A549 (cell line): ENCODE measurements at regions not wholly inside any gene's neighbourhood (a gene's known extent, or its start where the extent isn't known, plus 50 kb on each side); places are given as distances from the start of the nearest gene placed in this dataset.
A peak's percentile ranks its signal among the peaks of the same experiment; 100 is the strongest.

Experiments used
- ATAC-seq, 2 experiments: fragments of 200-7000 bp in 1 of 2; fragments of >200 bp in 1 of 2; cut with Nextera tagmentation in 1 of 2; cut with Tn5 transposase in 1 of 2; 3 replicates each; pipeline versions ENCODE4 v1.8.0 to v1.9.1; 2018 to 2020; ENCODE audit warnings: mild to moderate bottlenecking in 1 of 2, moderate library complexity in 1 of 2
- CTCF ChIA-PET: fragments of 300-600 bp; sonication (Branson Sonifier 250); formaldehyde crosslinking; extraction: SDS; loops from one replicate; lab custom pipeline; 2021; ENCODE audit warnings: antibody characterized with exemption, inconsistent platforms; lab: Yijun Ruan, JAX
- POLR2A ChIA-PET: fragments of 350-600 bp; formaldehyde crosslinking; extraction: SDS; loops from one replicate; lab custom pipeline; 2021; ENCODE audit warnings: antibody characterized with exemption, inconsistent platforms; lab: Yijun Ruan, JAX
- DNase-seq, 2 experiments: peaks; one replicate each; pipeline versions ENCODE4 v3.0.0 to v3.0.0-alpha.2; 2011 to 2016; ENCODE audit warnings: low read depth in 1 of 2, low spot score in 1 of 2
- FAIRE-seq: peaks from 2 replicates; lab custom pipeline; 2011; peaks lifted over from hg19 to GRCh38; lab: Jason Lieb, UNC
- H3K27ac ChIP-seq, 2 experiments: fragments of >200 bp; sonication (Bioruptor Twin); formaldehyde crosslinking; 3 replicates each; pipeline ENCODE4 v1.5.1; 2016 to 2017
- H3K4me1 ChIP-seq: fragments of >200 bp; sonication (Bioruptor Twin); formaldehyde crosslinking; 3 replicates; pipeline ENCODE4 v1.6.1; 2016
- H3K4me2 ChIP-seq: fragments of >200 bp; sonication (Bioruptor Twin); formaldehyde crosslinking; 3 replicates; pipeline ENCODE4 v1.6.1; 2016
- H3K4me3 ChIP-seq: fragments of >200 bp; sonication (Bioruptor Twin); formaldehyde crosslinking; 3 replicates; pipeline ENCODE4 v1.5.1; 2016
- H3K9me3 ChIP-seq: fragments of >200 bp; sonication (Bioruptor Twin); formaldehyde crosslinking; 3 replicates; pipeline ENCODE4 v1.6.1; 2016
- CHD2 ChIP-seq: fragments of 150-350 bp; IDR thresholded peaks from 2 replicates; pipeline ENCODE4 v1.6.1; 2014; ENCODE audit warnings: low read length; ENCODE audit not compliant: partially characterized antibody
- EHMT2 ChIP-seq: fragments of 200-600 bp; sonication (generic); IDR thresholded peaks from 2 replicates; pipeline ENCODE4 v1.6.1; 2016; ENCODE audit warnings: antibody characterized with exemption, low read depth, mild to moderate bottlenecking, moderate library complexity
- EP300 ChIP-seq, 2 experiments: fragments of >200 bp; sonication (Bioruptor Twin); formaldehyde crosslinking; IDR thresholded peaks; 2 replicates in 1 of 2; 3 replicates in 1 of 2; pipeline ENCODE4 v1.6.1; 2016 to 2017
- FOSB ChIP-seq: fragments of 250-450 bp; sonication (Bioruptor Pico); IDR thresholded peaks from 2 replicates; pipeline ENCODE4 v1.5.0; 2020; ENCODE audit warnings: mild to moderate bottlenecking, moderate library complexity
- HOXB13 ChIP-seq: fragments of 250-450 bp; sonication (Bioruptor Pico); IDR thresholded peaks from 2 replicates; pipeline ENCODE4 v1.5.0; 2020; ENCODE audit warnings: low read depth, mild to moderate bottlenecking, moderate library complexity
- JUNB ChIP-seq: fragments of >200 bp; sonication (Bioruptor Twin); formaldehyde crosslinking; IDR thresholded peaks from 2 replicates; pipeline ENCODE4 v1.6.1; 2016
- KDM1A ChIP-seq: fragments of 200-600 bp; sonication (generic); IDR thresholded peaks from 2 replicates; pipeline ENCODE4 v1.6.1; 2016; ENCODE audit warnings: low read depth, mild to moderate bottlenecking
- MAZ ChIP-seq: fragments of 150-350 bp; IDR thresholded peaks from 2 replicates; pipeline ENCODE4 v1.6.1; 2014; ENCODE audit warnings: antibody characterized with exemption, low read depth, low read length, borderline replicate concordance
- MYC ChIP-seq: IDR thresholded peaks from 2 replicates; pipeline ENCODE4 v1.6.1; 2012; ENCODE audit warnings: mild to moderate bottlenecking, inconsistent platforms, low read length, improper control_type of control experiment, borderline replicate concordance
- NFE2L2 ChIP-seq: fragments of 150-350 bp; conservative IDR thresholded peaks from 2 replicates; pipeline ENCODE4 v1.6.1; 2014; ENCODE audit warnings: low read length
- NPAS2 ChIP-seq: fragments of 250-450 bp; sonication (Bioruptor Pico); IDR thresholded peaks from 2 replicates; pipeline ENCODE4 v1.8.0; 2022; ENCODE audit warnings: mild to moderate bottlenecking, moderate library complexity, borderline replicate concordance
- NR3C1 ChIP-seq: fragments of >200 bp; sonication (Bioruptor Twin); formaldehyde crosslinking; IDR thresholded peaks from 3 replicates; pipeline ENCODE4 v1.6.1; 2017
- PHF8 ChIP-seq: fragments of 200-600 bp; sonication (generic); IDR thresholded peaks from 2 replicates; pipeline ENCODE4 v1.6.1; 2016; ENCODE audit warnings: low read depth, mild to moderate bottlenecking, antibody characterized with exemption, moderate library complexity, borderline replicate concordance
- POLR2A ChIP-seq: IDR thresholded peaks from 2 replicates; pipeline ENCODE4 v1.6.1; 2012; ENCODE audit warnings: mild to moderate bottlenecking, low read length
- RARB ChIP-seq: fragments of 250-450 bp; sonication (Bioruptor Pico); IDR thresholded peaks from 2 replicates; pipeline ENCODE4 v1.8.0; 2021; ENCODE audit warnings: mild to moderate bottlenecking, moderate library complexity
- SMC3 ChIP-seq: fragments of >200 bp; sonication (Bioruptor Twin); formaldehyde crosslinking; IDR thresholded peaks from 3 replicates; pipeline ENCODE4 v1.6.1; 2018; ENCODE audit warnings: inconsistent platforms
- ZC3H11A ChIP-seq: fragments of 450-650 bp; IDR thresholded peaks from 2 replicates; pipeline ENCODE4 v1.6.1; 2014; ENCODE audit warnings: antibody characterized with exemption, mild to moderate bottlenecking
- ZFP36 ChIP-seq: fragments of 450-650 bp; IDR thresholded peaks from 2 replicates; pipeline ENCODE4 v1.6.1; 2014; ENCODE audit warnings: borderline replicate concordance; ENCODE audit not compliant: partially characterized antibody
- ZNF302 ChIP-seq: fragments of 250-450 bp; sonication (Bioruptor Pico); IDR thresholded peaks from 2 replicates; pipeline ENCODE4 v1.9.0; 2021; ENCODE audit warnings: inconsistent platforms, mild to moderate bottlenecking, moderate library complexity
- WGBS: methylation state at CpG from one replicate; pipeline ENCODE4 v1.1.6; 2017; ENCODE audit errors: missing lambda C conversion rate; 5-methylcytosine and 5-hydroxymethylcytosine counted together
- TF ChIP-seq, protein P1 (sequence below): IDR thresholded peaks from 2 replicates; pipeline ENCODE4 v1.6.1; 2012; ENCODE audit warnings: low read depth, borderline replicate concordance
- TF ChIP-seq, protein P2 (sequence below): fragments of 150-350 bp; IDR thresholded peaks from 2 replicates; pipeline ENCODE4 v1.6.1; 2014; ENCODE audit warnings: low read depth, mild to moderate bottlenecking, low read length
- TF ChIP-seq, protein P3 (sequence below): fragments of 250-450 bp; sonication (Bioruptor Pico); IDR thresholded peaks from 2 replicates; pipeline ENCODE4 v1.5.0; 2021; ENCODE audit warnings: mild to moderate bottlenecking, moderate library complexity, borderline replicate concordance

DNA sequence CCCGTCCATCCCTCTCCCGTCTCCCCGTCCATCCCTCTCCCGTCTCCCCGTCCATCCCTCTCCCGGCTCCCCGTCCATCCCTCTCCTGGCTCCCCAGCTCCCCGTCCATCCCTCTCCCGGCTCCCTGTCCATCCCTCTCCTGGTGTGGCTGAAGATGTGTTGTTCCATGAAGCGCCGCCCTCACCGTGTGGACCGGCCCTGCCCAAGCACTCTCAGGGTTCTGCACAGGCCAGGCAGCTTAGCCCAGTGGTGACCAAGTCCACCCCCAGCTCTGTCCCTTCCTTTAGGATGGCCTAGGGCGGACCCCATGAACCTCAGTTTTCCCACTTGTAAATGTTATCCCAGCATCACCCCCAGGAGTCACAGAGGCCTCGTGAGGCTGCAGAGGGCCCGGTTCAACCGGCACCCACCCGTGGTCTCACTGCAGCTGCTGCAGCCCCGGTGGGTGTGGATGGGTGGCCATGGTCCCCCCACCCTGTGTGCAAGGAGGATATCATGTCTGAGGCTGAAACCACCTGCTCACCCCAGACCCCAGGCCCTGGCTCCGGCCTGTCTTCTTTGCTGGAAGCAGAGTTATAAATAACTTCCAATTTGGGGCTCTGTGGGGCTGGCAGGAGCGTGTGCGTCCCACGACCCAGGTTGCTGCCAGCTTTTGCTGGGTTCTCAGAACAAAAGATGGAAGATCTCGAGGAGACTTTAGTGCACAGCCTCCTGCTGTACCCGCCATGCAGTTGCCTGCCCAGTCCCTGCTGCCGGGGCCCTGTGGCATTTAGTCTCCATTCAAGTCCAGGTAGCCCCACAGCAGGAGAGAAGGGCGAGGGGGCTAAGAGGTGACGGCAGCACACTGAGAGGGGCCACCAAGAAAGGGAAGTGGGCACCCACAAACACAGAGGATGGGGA lies 1147.8 kb downstream of the BRD1 start:
- DNase-seq (no peak), FAIRE-seq (no peak)
- ChIA-PET CTCF (no interaction called here), POLR2A (no interaction called here)
- Histone ChIP-seq H3K9me3 (no peaks in the 10 kb centered on the region), H3K4me1 (no peaks in the 10 kb centered on the region), H3K27ac (no peak overlapping the region)
- TF ChIP-seq JUNB (no peak), PHF8 (no peak), RARB (no peak), FOSB (CRISPR knock-in tag) (no peak)
- TF ChIP-seq, all 56 proteins: peak for 0
- Histone ChIP-seq H3K4me3 (no peak overlapping the region), H3K4me2 (no peak overlapping the region)
- ATAC-seq, result no peak
- 75% methylated on average over 13 of the region's 28 CpGs for WGBS

DNA sequence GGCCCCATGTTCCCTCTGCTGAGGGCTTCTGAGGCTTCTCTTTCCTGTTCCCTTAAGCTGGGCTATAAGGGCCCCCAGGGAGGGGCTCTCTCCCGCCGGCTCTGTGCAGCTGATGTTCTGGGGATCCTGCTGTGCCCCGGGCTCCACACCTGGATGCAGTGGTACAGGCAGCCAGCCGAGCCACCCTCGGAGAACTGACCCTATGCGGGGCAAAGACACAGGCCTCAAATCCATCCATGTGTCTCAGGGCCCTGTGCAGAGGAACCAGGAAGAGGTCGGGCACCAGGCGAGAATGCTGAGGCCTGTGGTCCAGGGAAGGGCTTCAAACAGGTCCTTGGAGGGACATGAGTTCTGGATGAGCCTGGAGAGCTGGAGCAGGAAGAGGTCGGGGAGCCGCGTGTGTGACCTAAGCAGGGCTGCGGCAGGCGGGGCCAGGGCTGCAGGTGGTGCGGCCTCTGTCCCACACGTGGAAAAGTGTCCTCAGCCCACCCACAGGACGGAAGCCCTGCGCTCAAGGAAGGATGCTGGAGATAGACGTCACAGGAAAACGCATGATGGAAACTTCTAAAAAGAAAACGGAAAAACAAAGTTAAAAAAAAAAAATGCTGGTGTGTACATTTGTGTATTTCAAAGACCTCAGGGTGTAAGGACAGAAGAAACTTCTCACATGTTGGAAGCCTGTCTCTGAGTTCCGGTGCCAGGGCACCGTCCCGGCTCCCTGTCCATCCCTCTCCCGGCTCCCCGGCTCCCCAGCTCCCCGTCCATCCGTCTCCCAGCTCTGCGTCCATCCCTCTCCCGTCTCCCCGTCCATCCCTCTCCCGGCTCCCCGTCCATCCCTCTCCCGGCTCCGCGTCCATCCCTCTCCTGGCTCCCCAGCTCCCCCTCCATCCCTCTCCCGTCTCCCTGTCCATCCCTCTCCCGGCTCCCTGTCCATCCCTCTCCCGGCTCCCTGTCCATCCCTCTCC lies 1149.2 kb downstream of the BRD1 start:
- Histone ChIP-seq H3K27ac (no peak overlapping the region), H3K4me3 (no peak overlapping the region), H3K4me1 (no peaks in the 10 kb centered on the region), H3K9me3 (no peaks in the 10 kb centered on the region), H3K4me2 (no peak overlapping the region)
- FAIRE-seq (no peak), ATAC-seq (peak in 1 of 2 experiments; percentile 32; a peak in 1 of 6 replicates), DNase-seq (no peak)
- CTCF ChIA-PET, result interaction anchor here (0.7 kb wide), 1 partner anchor 72 kb away, joined by 3 read pairs; no protein-coding TSS in a partner anchor
- TF ChIP-seq, protein P1, sequence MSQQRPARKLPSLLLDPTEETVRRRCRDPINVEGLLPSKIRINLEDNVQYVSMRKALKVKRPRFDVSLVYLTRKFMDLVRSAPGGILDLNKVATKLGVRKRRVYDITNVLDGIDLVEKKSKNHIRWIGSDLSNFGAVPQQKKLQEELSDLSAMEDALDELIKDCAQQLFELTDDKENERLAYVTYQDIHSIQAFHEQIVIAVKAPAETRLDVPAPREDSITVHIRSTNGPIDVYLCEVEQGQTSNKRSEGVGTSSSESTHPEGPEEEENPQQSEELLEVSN, result no peak
- no peak for TF ChIP-seq NPAS2 (CRISPR knock-in tag)
- TF ChIP-seq MAZ, result no peak
- TF ChIP-seq SMC3, result no peak
- TF ChIP-seq NFE2L2, result no peak
- WGBS, result 78% methylated on average over 29 of the region's 38 CpGs
- POLR2A ChIA-PET, result no interaction called here

DNA sequence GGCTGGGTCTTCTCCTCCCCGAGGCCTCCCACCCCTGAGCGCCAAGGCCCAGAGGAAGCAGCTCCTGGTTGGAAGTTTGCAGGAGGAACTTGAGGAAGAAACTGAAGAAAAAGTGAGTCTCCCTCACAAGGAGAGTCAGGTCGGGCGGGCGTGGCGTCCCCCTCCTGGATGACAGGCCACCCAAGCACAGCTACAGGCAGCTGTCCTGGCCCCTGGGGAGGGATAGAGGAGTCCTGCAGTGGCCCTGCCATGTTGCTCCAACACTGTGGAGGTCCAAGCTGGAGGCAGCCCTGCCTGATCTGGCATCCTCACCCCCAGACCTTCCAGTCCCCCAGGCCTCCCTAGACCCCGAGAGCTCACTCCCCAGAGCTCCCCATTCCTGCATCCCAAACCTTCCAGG lies 1150.1 kb downstream of the BRD1 start:
- no peak overlapping the region for H3K4me2 ChIP-seq
- POLR2A ChIA-PET, result no interaction called here
- no peak for TF ChIP-seq EP300 (IDR thresholded peaks at IDR 0.05)
- TF ChIP-seq FOSB (CRISPR knock-in tag), result no peak
- TF ChIP-seq EHMT2, result no peak
- no peak for TF ChIP-seq ZFP36
- no peak for TF ChIP-seq HOXB13 (CRISPR knock-in tag)
- no peak for TF ChIP-seq CHD2
- TF ChIP-seq NPAS2 (CRISPR knock-in tag), result no peak
- no peak for TF ChIP-seq KDM1A
- TF ChIP-seq, protein P2, sequence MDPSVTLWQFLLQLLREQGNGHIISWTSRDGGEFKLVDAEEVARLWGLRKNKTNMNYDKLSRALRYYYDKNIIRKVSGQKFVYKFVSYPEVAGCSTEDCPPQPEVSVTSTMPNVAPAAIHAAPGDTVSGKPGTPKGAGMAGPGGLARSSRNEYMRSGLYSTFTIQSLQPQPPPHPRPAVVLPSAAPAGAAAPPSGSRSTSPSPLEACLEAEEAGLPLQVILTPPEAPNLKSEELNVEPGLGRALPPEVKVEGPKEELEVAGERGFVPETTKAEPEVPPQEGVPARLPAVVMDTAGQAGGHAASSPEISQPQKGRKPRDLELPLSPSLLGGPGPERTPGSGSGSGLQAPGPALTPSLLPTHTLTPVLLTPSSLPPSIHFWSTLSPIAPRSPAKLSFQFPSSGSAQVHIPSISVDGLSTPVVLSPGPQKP, result no peak
- no peak for TF ChIP-seq POLR2A
- TF ChIP-seq ZNF302 (CRISPR knock-in tag), result no peak
- no peak for TF ChIP-seq MYC
- TF ChIP-seq, protein P3, sequence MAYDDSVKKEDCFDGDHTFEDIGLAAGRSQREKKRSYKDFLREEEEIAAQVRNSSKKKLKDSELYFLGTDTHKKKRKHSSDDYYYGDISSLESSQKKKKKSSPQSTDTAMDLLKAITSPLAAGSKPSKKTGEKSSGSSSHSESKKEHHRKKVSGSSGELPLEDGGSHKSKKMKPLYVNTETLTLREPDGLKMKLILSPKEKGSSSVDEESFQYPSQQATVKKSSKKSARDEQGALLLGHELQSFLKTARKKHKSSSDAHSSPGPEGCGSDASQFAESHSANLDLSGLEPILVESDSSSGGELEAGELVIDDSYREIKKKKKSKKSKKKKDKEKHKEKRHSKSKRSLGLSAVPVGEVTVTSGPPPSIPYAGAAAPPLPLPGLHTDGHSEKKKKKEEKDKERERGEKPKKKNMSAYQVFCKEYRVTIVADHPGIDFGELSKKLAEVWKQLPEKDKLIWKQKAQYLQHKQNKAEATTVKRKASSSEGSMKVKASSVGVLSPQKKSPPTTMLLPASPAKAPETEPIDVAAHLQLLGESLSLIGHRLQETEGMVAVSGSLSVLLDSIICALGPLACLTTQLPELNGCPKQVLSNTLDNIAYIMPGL (CRISPR knock-in tag), result no peak
- TF ChIP-seq ZC3H11A, result no peak
- no peak for TF ChIP-seq NR3C1
- H3K4me3 ChIP-seq, result no peak overlapping the region
- WGBS, result 81% methylated on average over 3 of the region's 7 CpGs
- CTCF ChIA-PET, result interaction anchor here (1.3 kb wide), 1 partner anchor 12 kb away, joined by 3 read pairs; no protein-coding TSS in a partner anchor
- no peaks in the 10 kb centered on the region for H3K9me3 ChIP-seq
- DNase-seq, result no peak
- no peak overlapping the region for H3K27ac ChIP-seq
- no peak for FAIRE-seq
- ATAC-seq, result no peak
- H3K4me1 ChIP-seq, result no peaks in the 10 kb centered on the region
